NCI-H526 (cell line): ENCODE measurements at regions not wholly inside any gene's neighbourhood (a gene's known extent, or its start where the extent isn't known, plus 50 kb on each side); places are given as distances from the start of the nearest gene placed in this dataset.

Experiments
- DNase-seq, 2 experiments: peaks; one replicate each; lab custom pipeline; 2025; lab: John Stamatoyannopoulos, UW

DNA sequence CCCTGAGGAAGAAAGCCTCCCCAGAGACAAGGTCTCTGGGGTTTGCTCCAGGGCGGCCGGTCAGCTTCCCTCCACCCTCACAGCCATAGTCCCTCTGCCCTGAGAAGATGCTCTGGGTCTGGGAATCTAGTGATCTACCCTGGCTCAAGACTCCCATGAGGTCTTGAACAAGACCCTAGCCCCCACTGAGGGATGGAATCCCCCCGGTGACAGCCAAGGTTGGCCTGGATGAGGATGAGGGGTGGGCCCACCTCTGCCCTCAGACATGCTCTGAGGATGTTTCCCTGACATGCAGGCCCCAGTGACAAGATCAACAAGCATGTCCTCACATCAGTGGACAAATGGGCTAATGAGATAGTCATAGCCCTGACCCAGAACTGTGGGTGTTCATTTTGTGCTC, 138.6 kb downstream of the C5orf15 start:
- no peak for DNase-seq

DNA sequence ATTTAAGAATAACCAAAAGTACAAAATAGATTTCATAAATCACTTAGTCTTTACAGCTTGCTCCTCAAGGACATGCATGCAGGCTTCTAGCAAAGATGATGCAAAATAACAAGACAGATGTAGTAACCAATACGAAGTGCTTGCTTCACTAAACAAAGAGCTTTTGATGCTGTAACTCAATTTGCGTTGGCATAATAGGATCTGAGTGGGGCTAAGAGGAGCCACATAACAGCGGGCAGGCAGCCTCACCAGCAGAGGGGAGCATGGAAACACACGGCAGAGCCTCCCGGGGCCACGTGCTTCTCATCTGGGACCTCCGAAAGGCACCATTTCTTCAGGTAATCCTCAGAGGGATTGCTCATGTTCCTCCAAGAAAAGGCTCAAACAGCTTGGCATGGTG, 139.7 kb downstream of the C5orf15 start:
- no peak for DNase-seq

DNA sequence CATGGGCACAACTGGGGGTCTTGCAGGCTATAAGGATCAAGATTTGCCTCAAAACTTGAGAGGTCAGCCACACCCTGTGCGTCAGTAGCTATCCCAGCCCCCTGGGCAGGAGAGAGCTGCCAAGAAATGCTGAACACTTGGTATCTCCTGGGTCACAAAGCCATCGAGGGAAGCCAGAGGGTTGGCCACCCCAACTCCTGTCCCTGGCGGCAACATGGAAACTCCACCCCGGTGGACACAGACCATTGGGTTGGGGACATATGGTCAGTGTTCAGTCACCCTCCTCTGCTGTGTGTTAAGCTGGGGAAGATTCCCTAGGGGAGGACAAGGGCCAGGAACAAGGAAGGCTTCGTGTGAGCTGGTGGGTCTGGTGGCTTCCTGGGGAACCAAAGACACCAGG, 140.6 kb downstream of the C5orf15 start:
- DNase-seq = no peak

DNA sequence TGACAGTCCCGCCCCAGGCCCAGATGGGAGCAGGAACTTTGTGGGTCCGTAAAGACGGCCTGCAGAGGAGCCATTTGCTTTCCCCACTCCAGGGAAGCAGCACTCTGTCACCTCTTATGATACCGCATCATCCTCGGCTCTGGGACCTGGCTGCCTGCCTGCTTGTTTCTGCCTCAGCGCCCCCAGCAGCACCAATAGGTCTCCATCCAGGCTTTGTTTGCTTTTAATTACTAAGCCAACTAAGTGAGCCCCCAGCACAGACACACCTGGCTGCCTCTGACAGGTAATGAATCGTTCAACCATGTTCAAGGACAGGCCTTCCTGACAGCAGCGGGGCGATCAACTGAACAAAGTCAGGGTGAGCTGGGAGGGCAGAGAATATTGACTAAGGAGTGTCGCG, 141.4 kb downstream of the C5orf15 start:
- peak; percentile 18 to 63 for DNase-seq

DNA sequence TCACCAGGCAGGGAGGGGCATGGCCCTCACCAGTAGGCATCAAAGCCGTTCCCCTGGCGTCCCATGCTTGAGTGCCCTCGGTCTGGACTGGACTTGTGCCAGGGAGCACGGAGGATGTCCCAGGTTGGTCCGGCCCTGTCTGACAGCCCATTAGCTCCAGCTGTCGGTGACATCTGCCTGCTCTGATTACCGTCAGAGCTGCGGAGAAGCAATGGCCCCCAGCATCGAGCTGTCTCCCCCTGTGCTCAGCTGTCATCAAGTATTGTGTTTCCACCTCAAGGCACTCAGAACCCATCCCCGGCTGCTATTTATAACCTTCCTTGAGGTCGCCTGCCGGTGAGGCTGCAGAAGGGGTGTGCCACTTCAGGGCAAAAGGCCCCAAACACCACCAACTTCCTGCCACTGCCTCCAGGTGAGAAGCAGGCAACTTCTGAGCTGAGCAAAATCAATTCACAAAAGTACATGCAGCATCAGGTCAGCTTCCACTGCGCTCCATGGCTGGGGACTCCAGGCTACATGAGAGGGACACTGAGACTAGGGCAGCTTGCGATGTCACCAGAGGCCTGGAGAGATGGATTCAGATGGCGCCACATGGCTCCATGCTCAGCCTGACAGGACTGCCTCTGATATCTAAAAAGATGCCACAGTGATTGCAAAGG, 142.7 kb downstream of the C5orf15 start:
- peak in 1 of 2 experiments; percentile 8 for DNase-seq

DNA sequence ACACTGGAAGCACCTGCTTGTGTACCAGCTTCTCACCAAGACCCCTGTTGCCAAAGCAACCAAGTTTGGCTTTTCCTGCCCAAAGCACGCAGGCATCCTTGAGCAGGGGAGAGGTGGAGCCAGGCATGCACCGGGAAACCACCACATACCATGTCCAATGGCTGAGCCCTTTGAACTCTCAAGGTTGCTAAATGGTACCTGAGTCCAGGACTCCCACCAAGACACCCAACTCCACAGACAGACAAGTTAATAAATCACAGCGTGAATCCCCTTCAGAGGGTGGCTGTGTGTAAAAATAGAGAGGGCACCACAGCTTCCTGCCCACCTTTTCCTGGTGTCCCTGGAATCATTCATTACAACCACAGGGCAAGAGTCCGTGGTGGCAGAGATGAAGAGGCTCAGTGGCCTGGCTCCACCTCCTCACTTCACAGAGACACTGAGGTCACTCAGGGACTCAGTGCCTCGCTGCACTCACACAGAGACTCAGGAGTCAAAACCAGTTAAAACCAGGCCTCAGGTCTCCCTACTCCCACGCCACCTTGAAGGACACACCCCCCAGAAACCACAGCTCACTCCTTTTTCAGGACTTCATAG, 143.7 kb downstream of the C5orf15 start:
- DNase-seq = no peak

DNA sequence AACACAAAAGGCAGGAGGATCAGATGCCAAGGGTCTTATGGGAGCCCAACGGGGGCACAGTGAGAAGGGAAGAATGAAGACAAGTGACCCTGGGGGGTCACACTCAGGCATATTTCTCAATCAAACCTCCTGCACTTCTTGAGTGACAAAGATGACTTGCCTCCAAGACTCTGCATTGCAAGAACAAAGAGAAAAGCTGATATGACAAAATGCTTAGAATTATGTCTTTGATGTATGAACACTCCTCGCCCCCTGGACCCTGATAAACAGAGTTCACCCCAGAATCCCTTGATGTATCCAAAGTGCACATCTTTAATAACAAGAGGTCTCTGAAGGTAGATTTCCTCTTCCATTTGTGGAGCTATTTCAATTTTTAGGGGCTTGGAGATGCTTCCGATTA, 146.5 kb downstream of the C5orf15 start:
- DNase-seq = no peak

DNA sequence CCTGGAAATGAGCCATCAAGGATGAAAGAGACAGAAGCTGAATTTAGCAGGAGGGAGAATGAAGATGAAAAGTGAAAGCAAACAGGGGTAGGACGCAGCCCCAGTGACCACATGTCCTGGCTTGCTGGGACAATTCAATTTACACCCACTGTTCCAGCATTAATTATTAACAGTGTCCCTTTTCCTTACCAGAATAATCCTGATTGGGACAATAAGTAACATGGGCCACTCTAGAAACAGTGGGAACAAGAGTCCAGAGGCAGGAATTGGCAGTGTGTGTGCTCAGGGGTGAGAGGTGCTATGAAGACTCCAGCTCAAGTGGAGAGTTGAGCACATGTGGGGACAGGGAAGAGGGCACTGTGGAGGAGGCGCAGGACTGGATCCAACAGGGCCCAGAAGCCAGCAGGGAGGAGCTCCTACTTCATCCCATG, 147.1 kb downstream of the C5orf15 start:
- DNase-seq = no peak

DNA sequence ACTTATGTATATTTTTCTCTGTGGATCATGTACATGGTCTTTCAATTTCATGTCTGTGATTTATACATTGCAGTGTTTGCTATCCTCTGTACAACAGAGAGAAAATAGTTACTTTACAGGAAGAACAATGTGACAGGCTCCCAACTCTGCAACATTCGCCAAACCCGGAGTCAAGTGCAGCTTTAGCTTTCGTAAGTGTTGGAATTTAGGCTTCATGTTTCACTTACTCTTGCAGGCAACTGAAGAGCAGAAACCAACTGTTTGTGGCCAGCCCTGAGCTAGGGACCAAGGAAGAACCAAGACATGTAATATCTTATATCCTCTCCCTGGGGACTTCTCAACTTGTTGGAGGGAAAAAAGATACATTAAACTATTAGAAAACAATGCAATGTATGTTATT, 147.9 kb downstream of the C5orf15 start:
- DNase-seq = no peak

DNA sequence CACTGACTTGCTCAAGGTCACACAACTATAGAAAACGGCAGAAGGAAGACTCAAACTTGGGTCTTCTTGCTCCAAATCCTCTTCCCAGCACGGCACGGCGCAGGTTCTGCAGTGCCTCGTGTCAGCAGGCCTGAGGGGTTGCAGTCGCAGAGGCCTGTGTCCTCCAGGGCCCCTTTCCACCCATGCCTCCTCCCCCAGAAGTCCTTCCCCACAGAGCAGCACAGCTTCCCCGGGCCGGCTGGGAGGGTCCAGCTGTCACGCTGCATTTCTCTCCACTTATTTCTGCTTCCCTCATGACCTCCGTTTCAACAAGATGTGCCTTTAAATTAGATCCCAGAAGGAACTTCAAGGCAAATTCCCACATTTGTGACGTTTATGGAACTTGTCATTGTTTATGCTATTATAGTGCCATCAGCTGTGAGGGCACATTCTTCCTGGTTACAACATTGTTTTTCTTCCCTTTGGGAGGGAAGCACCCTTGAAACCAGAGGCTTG, 148.4 kb downstream of the C5orf15 start:
- no peak for DNase-seq

DNA sequence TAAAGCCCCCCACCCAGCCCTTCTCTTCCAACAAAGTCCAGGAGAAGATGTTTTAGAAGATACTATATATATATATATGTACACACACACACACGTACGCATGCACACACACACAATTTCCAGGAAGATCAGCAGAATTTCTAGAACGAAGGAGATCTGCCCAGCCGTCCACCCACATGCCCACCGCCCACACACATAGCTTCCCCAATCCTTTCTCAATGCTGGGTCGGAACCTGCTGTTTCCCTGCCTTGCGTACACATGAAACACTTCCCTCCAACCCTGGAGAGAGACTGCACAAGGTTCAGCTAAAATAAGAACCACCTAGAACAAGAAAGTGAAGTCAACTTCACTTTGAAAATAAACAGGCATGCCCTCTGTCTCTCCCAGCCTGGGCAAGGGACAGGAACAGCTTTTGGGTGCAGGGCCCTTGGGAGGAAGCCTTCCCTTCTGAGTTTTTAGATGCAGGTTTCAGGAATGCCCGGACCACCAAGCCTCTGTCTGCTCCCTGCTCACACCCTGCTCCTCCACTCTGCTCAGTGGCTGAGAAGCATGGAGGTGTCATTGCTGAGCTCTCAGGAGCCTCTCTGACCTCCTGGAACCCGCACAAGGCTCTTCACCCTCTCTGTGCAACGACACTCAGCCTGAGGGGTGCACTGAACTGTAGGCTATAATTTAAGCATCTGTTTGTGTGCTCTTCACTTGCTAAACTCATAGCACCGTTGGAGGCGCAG, 149.4 kb downstream of the C5orf15 start:
- DNase-seq = no peak

DNA sequence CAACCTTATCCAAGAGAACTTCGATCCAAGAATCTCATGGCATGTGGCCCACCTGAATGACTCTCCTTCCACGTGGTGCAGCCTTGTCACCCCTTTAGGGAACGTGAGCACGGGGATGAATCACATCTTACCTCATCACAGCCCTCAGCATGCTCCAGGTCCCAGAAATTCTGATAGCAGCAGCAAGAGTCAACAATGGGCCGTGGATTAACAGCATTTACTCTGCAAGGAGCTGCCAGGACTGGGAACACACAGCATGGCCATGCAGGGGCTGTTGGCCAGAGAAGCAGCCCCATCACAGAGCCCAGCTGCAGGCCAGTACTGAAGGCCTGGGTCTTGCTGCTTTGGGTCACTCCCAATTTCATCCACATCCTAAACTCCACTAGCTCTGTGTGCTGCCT, 150.4 kb downstream of the C5orf15 start:
- DNase-seq = no peak

DNA sequence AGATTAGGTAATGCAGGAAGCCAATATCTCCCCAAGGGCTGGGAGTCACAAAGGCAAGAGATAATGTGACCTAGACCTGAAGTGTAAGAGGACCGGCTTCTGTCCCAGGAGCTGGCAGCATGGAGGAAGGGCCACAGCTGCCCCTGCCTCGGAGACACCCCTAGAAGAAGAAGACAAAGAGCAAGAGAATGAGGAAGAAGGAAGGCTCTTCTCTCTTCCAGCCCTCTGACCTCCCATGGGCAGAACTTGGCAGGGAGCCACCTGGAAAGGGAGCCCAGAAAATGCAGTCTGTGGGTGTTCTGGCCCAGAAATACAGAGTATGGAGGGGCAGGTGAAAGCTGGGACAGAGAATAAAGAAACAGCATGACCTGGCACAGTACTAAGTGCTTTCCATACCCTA, 151.0 kb downstream of the C5orf15 start:
- DNase-seq = no peak

DNA sequence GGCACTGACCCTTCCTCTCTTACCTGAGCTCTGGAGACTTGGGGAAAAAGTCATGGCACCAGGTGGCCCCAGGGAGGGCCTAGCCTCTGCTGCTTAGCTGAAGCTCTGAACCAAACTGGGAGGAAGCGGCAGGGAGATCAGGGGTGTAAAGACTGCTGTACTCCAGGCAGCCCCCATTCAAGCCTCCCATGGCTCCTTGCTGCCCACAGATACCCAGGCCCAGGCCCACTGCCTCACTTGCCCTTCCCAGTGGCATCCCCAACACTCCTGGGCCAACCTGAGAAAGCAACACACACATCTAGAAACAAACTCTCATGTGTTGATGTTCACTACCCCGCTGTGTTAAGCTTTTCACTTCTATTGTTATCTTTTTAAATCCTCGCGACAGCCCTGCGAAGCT, 151.6 kb downstream of the C5orf15 start:
- DNase-seq = no peak

DNA sequence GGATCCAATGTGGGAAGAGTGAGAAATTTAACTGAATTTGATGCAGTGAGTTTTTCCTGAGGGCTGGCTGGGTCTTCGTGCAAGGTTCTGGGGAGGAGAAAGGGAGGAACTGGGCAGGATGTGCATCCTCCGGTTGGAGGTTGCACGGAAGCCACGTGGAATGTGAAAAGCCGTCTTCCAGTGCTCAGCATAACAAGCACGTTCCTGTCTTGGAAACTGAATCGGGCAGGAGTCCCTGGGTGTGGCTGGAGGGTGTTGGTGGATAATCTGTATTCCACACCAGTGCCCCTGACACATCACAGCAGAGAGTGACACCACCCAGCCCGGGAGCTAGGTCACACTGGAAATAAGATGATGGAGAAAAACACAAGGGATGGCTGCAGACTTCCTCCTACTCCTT, 154.3 kb downstream of the C5orf15 start:
- no peak for DNase-seq

DNA sequence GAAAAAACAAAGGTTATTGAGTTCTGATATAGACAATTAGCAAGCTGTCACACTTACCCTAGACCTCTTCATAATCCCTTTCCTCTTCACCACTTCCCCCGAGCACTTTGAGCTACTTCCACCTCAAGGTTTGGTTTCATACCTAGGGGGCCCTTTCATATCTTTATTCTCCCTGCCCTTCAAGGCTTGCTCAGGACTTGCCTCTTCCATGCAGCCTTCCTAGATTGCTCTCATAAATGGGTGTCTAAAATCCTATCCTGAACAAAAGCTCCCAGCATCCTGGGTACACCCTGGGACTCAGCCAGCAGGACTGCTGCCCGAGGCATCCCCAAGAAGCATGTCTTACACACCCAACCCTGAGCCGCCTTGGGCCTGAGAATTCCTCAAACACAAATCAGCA, 157.3 kb downstream of the C5orf15 start:
- DNase-seq = no peak

DNA sequence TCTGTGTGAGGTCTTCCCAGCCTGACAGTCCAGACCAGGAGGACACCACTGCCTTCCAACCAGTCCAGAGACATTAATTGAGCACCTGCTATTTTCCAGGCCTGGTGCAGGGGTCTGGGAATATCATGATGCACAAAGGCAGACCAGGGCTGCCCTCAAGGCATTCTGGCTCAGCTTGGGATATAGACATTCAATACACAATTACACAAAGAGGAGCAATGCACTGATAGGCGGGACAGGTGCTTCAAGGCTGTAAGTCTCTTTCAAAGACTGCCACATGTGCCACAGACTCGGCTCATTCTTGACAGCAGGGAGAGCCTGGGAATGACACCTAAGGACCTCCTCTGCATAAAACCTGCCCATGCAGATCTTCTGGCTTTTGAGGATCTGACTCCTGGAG, 158.6 kb downstream of the C5orf15 start:
- no peak for DNase-seq

DNA sequence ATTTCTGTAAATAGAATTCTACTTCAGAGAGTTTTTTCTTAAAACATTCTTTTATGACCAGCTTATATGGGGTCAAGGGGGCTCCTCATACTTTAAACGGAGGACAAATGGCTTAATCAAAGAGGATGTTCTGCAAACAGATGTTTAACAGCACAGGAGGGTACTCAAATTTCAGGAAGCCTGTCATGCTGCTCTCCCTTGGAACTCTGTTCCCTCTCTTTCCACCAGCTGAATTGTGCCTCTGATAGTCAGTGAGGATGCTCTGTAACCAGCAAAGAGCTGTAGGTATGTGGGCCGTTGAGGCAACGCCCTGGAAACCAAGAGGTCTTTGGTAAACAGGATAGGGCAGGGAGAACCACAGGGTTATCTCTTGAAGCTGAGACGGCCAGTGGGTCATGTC, 161.1 kb downstream of the C5orf15 start:
- DNase-seq = no peak

DNA sequence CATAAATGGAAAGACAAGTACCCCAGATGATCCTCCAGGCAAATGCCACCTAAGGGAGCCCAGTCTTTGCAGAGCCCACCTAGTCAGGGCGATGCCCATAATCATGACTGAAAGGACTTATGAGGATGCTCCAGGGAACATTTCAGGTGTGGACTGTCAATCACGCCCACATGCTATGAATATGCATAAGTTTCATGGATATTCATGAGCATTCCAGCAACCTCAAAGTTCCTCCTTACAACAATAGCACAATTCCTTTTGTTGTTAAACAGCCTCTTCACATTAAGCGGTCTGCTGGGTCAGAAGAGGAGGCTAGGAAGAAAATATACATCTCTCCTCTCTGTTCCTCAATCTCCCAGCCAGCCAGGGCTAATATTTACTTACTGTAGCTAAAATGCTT, 161.6 kb downstream of the C5orf15 start:
- no peak for DNase-seq

DNA sequence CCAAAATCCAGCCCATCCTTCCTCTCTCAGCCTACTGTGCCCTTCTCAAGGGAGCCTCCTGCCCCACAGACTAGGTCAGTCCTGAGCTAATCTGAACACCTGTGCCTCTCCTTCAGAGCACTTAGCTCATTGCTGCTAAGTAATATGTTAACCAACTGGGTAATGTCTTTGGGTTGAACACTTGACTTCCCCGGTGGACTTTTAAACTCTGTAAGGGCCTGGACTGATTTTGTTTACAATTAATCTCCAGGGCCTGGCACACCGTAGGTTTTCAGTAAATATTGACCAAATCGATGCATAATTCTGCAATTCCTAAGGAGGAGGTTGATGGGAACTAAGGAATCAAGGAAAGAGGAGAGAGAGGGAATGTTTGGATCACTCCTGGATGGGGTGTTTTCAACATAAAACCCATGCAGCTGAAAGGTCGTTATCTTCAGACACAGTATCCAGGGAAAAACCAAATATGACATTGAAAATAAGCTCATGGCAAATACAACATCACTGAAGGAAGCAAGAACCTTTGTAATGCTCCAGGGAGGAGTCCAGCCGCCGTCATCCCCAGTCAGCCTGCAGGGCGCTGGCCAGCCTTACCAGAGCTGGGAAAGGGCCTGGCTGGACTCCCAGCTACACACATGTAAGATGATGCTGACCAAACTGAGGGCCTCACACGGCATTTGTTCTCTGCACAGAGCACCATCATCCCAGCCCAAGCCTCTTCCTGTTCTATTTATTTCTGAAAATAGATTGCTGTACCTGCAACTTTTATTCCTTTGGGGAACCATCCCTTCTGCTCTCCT, 166.3 kb downstream of the C5orf15 start:
- DNase-seq = no peak

DNA sequence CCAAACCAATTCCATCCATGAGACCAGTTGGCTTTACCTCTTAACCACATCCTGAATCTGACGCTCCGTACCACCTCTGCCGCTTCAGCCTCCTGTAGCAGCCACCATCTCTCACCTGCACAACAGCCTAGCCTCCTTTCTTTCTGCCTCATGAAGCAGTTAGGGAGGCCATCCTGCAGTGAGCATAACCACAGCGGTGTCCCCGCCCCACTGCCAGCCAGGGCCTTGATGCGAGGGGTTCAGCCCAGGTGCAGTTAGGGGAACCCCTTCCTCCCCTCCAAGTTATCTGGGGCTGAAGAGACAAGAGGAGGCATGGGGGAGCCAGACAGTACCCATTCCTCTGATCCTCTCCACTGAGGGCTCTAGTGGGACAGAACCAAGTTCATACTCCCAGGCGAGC, 167.0 kb downstream of the C5orf15 start:
- DNase-seq = no peak

DNA sequence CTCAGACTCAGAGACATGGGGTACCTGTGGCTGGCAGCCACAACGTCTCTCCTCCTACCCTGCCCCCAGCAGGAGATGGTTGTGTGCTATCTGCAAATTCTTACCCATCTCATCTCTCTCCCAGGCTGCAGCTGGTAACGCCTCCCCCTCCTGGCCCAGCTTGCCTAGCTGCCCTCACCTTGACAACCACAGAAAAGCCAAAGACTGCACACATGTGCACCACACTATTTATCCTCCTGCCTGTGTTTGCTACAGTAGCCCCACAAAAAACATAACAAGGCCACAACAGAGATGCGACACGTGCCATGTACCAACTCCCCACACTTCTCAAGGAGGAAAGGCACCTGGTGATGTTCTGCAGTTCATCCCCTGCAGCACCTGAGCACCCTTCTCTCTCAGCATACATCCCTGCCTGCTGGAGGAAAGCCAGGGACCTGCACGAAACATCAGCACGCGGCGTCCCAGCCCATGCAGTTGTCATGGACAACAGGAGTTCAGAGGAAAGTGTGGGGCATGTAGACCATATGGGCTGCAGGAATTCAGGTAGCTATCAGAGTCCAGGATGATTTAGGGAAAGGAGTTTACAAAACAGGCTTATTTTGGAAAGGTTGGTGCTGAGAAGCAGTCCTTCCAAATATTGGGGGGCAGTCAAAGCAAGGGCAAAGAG, 168.7 kb downstream of the C5orf15 start:
- no peak for DNase-seq
